Liver (tissue), 8 donors: ENCODE measurements at regions not wholly inside any gene's neighbourhood (a gene's known extent, or its start where the extent isn't known, plus 50 kb on each side); places are given as distances from the start of the nearest gene placed in this dataset.

Source experiments
- DNase-seq: peaks from one replicate; pipeline ENCODE4 v3.0.0-alpha.2; 2017; ENCODE audit warnings: low spot score
- H3K27ac ChIP-seq, 2 donors: one replicate each; pipeline ENCODE4 v1.7.0; 2013; ENCODE audit warnings: inconsistent platforms in 2 of 2, low read length in 2 of 2, control low read depth in 1 of 2, low read depth in 1 of 2, mild to moderate bottlenecking in 1 of 2
- H3K27me3 ChIP-seq, 4 donors: one replicate each; pipeline versions ENCODE4 v1.6.1 to v1.7.0; 2013; ENCODE audit warnings: low read length in 3 of 4, inconsistent platforms in 1 of 4, mild to moderate bottlenecking in 1 of 4, moderate library complexity in 1 of 4; ENCODE audit not compliant: control insufficient read depth in 4 of 4, insufficient read depth in 4 of 4
- H3K36me3 ChIP-seq, 4 donors: one replicate each; pipeline versions ENCODE4 v1.6.1 to v1.7.0; 2013; ENCODE audit warnings: low read length in 3 of 4, mild to moderate bottlenecking in 3 of 4, low read depth in 1 of 4, moderate library complexity in 1 of 4; ENCODE audit not compliant: control insufficient read depth in 4 of 4, insufficient read depth in 3 of 4
- H3K4me1 ChIP-seq, 4 donors: one replicate each; pipeline versions ENCODE4 v1.6.1 to v1.7.0; 2013; ENCODE audit warnings: low read length in 3 of 4, mild to moderate bottlenecking in 3 of 4, moderate library complexity in 1 of 4; ENCODE audit not compliant: control insufficient read depth in 4 of 4, insufficient read depth in 4 of 4
- H3K4me3 ChIP-seq, 3 donors: one replicate each; pipeline versions ENCODE4 v1.6.1 to v1.7.0; 2013; ENCODE audit warnings: low read length in 3 of 3, control low read depth in 1 of 3, low read depth in 1 of 3, mild to moderate bottlenecking in 1 of 3
- H3K9ac ChIP-seq, 2 donors: one replicate each; pipeline ENCODE4 v1.7.0; 2013; ENCODE audit warnings: low read length in 2 of 2, mild to moderate bottlenecking in 2 of 2, moderate library complexity in 2 of 2, control low read depth in 1 of 2, low read depth in 1 of 2
- H3K9me3 ChIP-seq, 4 donors: one replicate each; pipeline versions ENCODE4 v1.6.1 to v1.7.0; 2013; ENCODE audit warnings: low read length in 3 of 4; ENCODE audit not compliant: control insufficient read depth in 4 of 4
- ATF3 ChIP-seq: IDR thresholded peaks from 2 replicates; pipeline ENCODE4 v1.6.1; 2016; ENCODE audit warnings: antibody characterized with exemption
- CTCF ChIP-seq: fragments of 150-350 bp; IDR thresholded peaks from 2 replicates; pipeline ENCODE4 v1.5.1; 2017; ENCODE audit warnings: improper control_type of control experiment, low read depth, low read length; ENCODE audit not compliant: missing input control
- EGR1 ChIP-seq, 2 donors: IDR thresholded peaks; 2 replicates each; pipeline ENCODE4 v1.6.1; 2016 to 2018; ENCODE audit warnings: antibody characterized with exemption in 2 of 2, low read depth in 2 of 2
- FOXA1 ChIP-seq: IDR thresholded peaks from 2 replicates; pipeline ENCODE4 v1.6.1; 2016; ENCODE audit warnings: antibody characterized with exemption
- GABPA ChIP-seq, 2 donors: IDR thresholded peaks in 1 of 2; conservative IDR thresholded peaks in 1 of 2; 2 replicates each; pipeline ENCODE4 v1.6.1; 2016; ENCODE audit warnings: antibody characterized with exemption in 2 of 2, mild to moderate bottlenecking in 1 of 2, moderate library complexity in 1 of 2
- HNF4A ChIP-seq, 2 donors: conservative IDR thresholded peaks; 2 replicates each; pipeline ENCODE4 v1.6.1; 2016; ENCODE audit warnings: antibody characterized with exemption in 2 of 2, mild to moderate bottlenecking in 2 of 2
- HNF4G ChIP-seq: IDR thresholded peaks from 2 replicates; pipeline ENCODE4 v1.6.1; 2016; ENCODE audit warnings: antibody characterized with exemption
- JUND ChIP-seq, 2 donors: IDR thresholded peaks; 2 replicates each; pipeline ENCODE4 v1.6.1; 2016; ENCODE audit warnings: antibody characterized with exemption in 2 of 2
- MAX ChIP-seq: IDR thresholded peaks from 2 replicates; pipeline ENCODE4 v1.6.1; 2016; ENCODE audit warnings: antibody characterized with exemption
- RAD21 ChIP-seq, 2 donors: IDR thresholded peaks; 2 replicates each; pipeline ENCODE4 v1.6.1; 2016; ENCODE audit warnings: antibody characterized with exemption in 2 of 2, mild to moderate bottlenecking in 2 of 2
- RXRA ChIP-seq, 2 donors: IDR thresholded peaks; 2 replicates each; pipeline ENCODE4 v1.6.1; 2017 to 2018; ENCODE audit warnings: antibody characterized with exemption in 2 of 2, mild to moderate bottlenecking in 1 of 2
- SP1 ChIP-seq: IDR thresholded peaks from 2 replicates; pipeline ENCODE4 v1.6.1; 2018; ENCODE audit warnings: antibody characterized with exemption, mild to moderate bottlenecking
- TAF1 ChIP-seq: conservative IDR thresholded peaks from 2 replicates; pipeline ENCODE4 v1.6.1; 2016; ENCODE audit warnings: antibody characterized with exemption, mild to moderate bottlenecking
- YY1 ChIP-seq: IDR thresholded peaks from 2 replicates; pipeline ENCODE4 v1.6.1; 2016; ENCODE audit warnings: antibody characterized with exemption, mild to moderate bottlenecking
- ZBTB33 ChIP-seq: IDR thresholded peaks from 2 replicates; pipeline ENCODE4 v1.6.1; 2016; ENCODE audit warnings: antibody characterized with exemption
- WGBS: extraction: QIAGEN DNeasy Blood & Tissue Kit; methylation state at CpG from one replicate; pipeline ENCODE4 v1.1.7; 2013; 5-methylcytosine and 5-hydroxymethylcytosine counted together
- donor health status: healthy.
- donor health status: healthy.
- donor health status: healthy.
- donor health status: healthy.
- donor health status: healthy.

- TF ChIP-seq GABPA (IDR thresholded peaks at IDR 0.05 in 1 of 2, conservative IDR thresholded peaks at IDR 0.05 in 1 of 2) (no peak), TAF1 (no peak), FOXA1 (no peak), RXRA (IDR thresholded peaks at IDR 0.05) (no peak), YY1 (no peak), SP1 (no peak), RAD21 (IDR thresholded peaks at IDR 0.05) (no peak), HNF4G (no peak), EGR1 (IDR thresholded peaks at IDR 0.05; ENCODE audit: low read depth in 2 of 2) (no peak), CTCF (no peak), MAX (no peak)
- Histone ChIP-seq H3K9ac (no peak overlapping the region), H3K9me3 (no peaks in the 10 kb centered on the region), H3K36me3 (no peaks in the 10 kb centered on the region), H3K4me1 (peaks cover 4 to 7% (median 6%) of the 10 kb centered on the region in 4 donors), H3K27ac (no peak overlapping the region), H3K4me3 (no peak overlapping the region), H3K27me3 (no peaks in the 10 kb centered on the region)
- 91% methylated on average over 12 of the region's 12 CpGs for WGBS
- DNase-seq = no peak
These were observed 152.1 kb upstream of the LYZL2 start for GRCh38 chr10:30781670-30782121.

GRCh38 chr10:30778769-30779168 lies 149.2 kb upstream of the LYZL2 start:
- 0% methylated on average over 1 of the region's 1 CpG for WGBS
- H3K4me3 ChIP-seq = no peak overlapping the region
- TF ChIP-seq MAX = no peak
- no peaks in the 10 kb centered on the region for H3K9me3 ChIP-seq
- H3K36me3 ChIP-seq = no peaks in the 10 kb centered on the region
- no peaks in the 10 kb centered on the region for H3K27me3 ChIP-seq
- H3K4me1 ChIP-seq = peaks cover 0 to 2% (median under 1%) of the 10 kb centered on the region in 4 donors
- H3K27ac ChIP-seq = no peak overlapping the region
- no peak for DNase-seq
- no peak overlapping the region for H3K9ac ChIP-seq

GRCh38 chr10:30775779-30776591 lies 146.4 kb upstream of the LYZL2 start:
- TF ChIP-seq JUND (IDR thresholded peaks at IDR 0.05) (no peak), EGR1 (IDR thresholded peaks at IDR 0.05; ENCODE audit: low read depth in 2 of 2) (no peak), TAF1 (no peak), HNF4A (conservative IDR thresholded peaks at IDR 0.05) (no peak), ATF3 (no peak), ZBTB33 (no peak), MAX (no peak)
- Histone ChIP-seq H3K36me3 (no peaks in the 10 kb centered on the region), H3K27me3 (no peaks in the 10 kb centered on the region), H3K27ac (no peak overlapping the region), H3K4me3 (no peak overlapping the region), H3K4me1 (no peaks in the 10 kb centered on the region), H3K9me3 (peaks cover 0 to 4% (median 1%) of the 10 kb centered on the region in 4 donors), H3K9ac (no peak overlapping the region)
- WGBS = 78% methylated on average over 10 of the region's 10 CpGs
- no peak for DNase-seq
